Duodenal mucosa (tissue), 2 donors: ENCODE measurements at regions not wholly inside any gene's neighbourhood (a gene's known extent, or its start where the extent isn't known, plus 50 kb on each side); places are given as distances from the start of the nearest gene placed in this dataset.

Source experiments
- H3K27ac ChIP-seq: one replicate; pipeline ENCODE4 v1.7.0; 2013; ENCODE audit warnings: low read depth, low read length
- H3K27me3 ChIP-seq, 2 donors: one replicate each; pipeline ENCODE4 v1.7.0; 2013; ENCODE audit warnings: low read length in 2 of 2, control low read depth in 1 of 2; ENCODE audit not compliant: insufficient read depth in 2 of 2, control insufficient read depth in 1 of 2
- H3K36me3 ChIP-seq, 2 donors: one replicate each; pipeline ENCODE4 v1.7.0; 2013; ENCODE audit warnings: low read length in 2 of 2, control low read depth in 1 of 2; ENCODE audit not compliant: insufficient read depth in 2 of 2, control insufficient read depth in 1 of 2
- H3K4me1 ChIP-seq, 2 donors: one replicate each; pipeline ENCODE4 v1.7.0; 2013; ENCODE audit warnings: low read length in 2 of 2, control low read depth in 1 of 2; ENCODE audit not compliant: insufficient read depth in 2 of 2, control insufficient read depth in 1 of 2
- H3K4me3 ChIP-seq, 2 donors: one replicate each; pipeline ENCODE4 v1.7.0; 2013; ENCODE audit warnings: low read length in 2 of 2, low read depth in 1 of 2
- H3K9ac ChIP-seq, 2 donors: one replicate each; pipeline ENCODE4 v1.7.0; 2013; ENCODE audit warnings: low read length in 2 of 2, low read depth in 1 of 2
- H3K9me3 ChIP-seq, 2 donors: one replicate each; pipeline ENCODE4 v1.7.0; 2013; ENCODE audit warnings: low read length in 2 of 2, control low read depth in 1 of 2; ENCODE audit not compliant: control insufficient read depth in 1 of 2

GRCh38 chr11:115958089-115959000, 454.1 kb upstream of the CADM1 start:
- Histone ChIP-seq H3K4me3 (no peak overlapping the region), H3K9ac (no peak overlapping the region), H3K36me3 (no peaks in the 10 kb centered on the region), H3K9me3 (no peaks in the 10 kb centered on the region), H3K27ac (no peak overlapping the region), H3K4me1 (no peaks in the 10 kb centered on the region), H3K27me3 (peaks cover 0 to 6% of the 10 kb centered on the region in 2 donors)

- Histone ChIP-seq H3K4me3 (no peak overlapping the region), H3K27me3 (peaks cover 0 to 3% of the 10 kb centered on the region in 2 donors), H3K9ac (no peak overlapping the region), H3K4me1 (no peaks in the 10 kb centered on the region), H3K27ac (no peak overlapping the region), H3K36me3 (no peaks in the 10 kb centered on the region), H3K9me3 (peaks cover 0 to 4% of the 10 kb centered on the region in 2 donors)
Observed at GRCh38 chr11:115955803-115956202, 451.6 kb upstream of the CADM1 start.

DNA sequence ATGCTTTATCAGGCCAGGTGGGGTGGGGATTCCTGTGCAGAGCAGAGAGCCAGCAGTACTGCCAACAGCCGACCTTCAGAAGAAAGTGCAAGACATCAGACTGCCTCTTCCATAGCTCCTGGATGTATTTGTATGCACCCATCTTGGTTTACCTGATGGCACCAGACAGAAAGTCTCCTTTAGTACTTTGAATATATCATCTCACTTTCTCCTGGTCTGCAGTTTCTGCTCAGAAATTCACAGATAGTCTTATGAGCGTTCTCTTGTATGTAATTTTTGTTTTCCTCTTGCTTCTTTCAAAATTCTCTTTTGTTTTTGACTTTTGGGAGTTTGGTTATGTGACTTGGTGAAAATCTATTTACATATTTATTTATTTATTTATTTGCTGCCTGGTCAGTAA, 446.4 kb upstream of the CADM1 start:
- Histone ChIP-seq H3K36me3 (no peaks in the 10 kb centered on the region), H3K4me3 (no peak overlapping the region), H3K27ac (no peak overlapping the region), H3K27me3 (no peaks in the 10 kb centered on the region), H3K4me1 (no peaks in the 10 kb centered on the region), H3K9ac (no peak overlapping the region), H3K9me3 (peaks cover 5 to 12% of the 10 kb centered on the region in 2 donors)

GRCh38 chr11:115944596-115944995, 440.4 kb upstream of the CADM1 start:
- Histone ChIP-seq H3K4me3 (no peak overlapping the region), H3K9me3 (no peaks in the 10 kb centered on the region), H3K9ac (no peak overlapping the region), H3K27me3 (no peaks in the 10 kb centered on the region), H3K27ac (no peak overlapping the region), H3K4me1 (no peaks in the 10 kb centered on the region), H3K36me3 (no peaks in the 10 kb centered on the region)

DNA sequence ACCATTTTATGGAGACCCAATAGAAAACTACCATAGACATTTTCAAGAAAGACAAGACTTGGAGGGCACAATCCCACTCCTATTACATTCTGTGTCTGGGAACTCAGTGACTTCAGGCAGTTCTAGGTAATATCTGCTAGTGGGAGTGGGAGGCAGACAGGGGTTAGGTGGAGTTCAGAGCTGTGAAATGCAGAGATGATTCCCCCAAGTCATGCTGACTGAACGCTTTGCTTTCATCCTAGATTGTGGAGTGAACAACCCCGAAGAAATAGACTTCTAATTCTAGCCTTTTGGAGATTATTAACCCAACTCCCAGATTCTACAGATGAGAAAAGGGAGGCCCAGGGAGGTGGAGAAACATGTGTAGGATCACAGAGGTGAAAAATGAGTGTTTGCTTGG, 437.8 kb upstream of the CADM1 start:
- H3K4me1 ChIP-seq = peaks cover 0 to 8% of the 10 kb centered on the region in 2 donors
- H3K9ac ChIP-seq = no peak overlapping the region
- no peak overlapping the region for H3K27ac ChIP-seq
- H3K27me3 ChIP-seq = no peaks in the 10 kb centered on the region
- no peaks in the 10 kb centered on the region for H3K36me3 ChIP-seq
- no peak overlapping the region for H3K4me3 ChIP-seq
- H3K9me3 ChIP-seq = no peaks in the 10 kb centered on the region

GRCh38 chr11:115941481-115941993, 437.3 kb upstream of the CADM1 start:
- Histone ChIP-seq H3K27me3 (no peaks in the 10 kb centered on the region), H3K9me3 (no peaks in the 10 kb centered on the region), H3K27ac (no peak overlapping the region), H3K36me3 (no peaks in the 10 kb centered on the region), H3K4me3 (no peak overlapping the region), H3K9ac (no peak overlapping the region), H3K4me1 (peaks cover 0 to 8% of the 10 kb centered on the region in 2 donors)

GRCh38 chr11:115941044-115941443, 436.8 kb upstream of the CADM1 start:
- no peak overlapping the region for H3K27ac ChIP-seq
- no peak overlapping the region for H3K4me3 ChIP-seq
- H3K27me3 ChIP-seq = no peaks in the 10 kb centered on the region

GRCh38 chr11:115939731-115940421, 435.7 kb upstream of the CADM1 start:
- no peaks in the 10 kb centered on the region for H3K27me3 ChIP-seq
- no peak overlapping the region for H3K27ac ChIP-seq

More at GRCh38 chr11:115941044-115941443, 436.8 kb upstream of the CADM1 start:
- no peaks in the 10 kb centered on the region for H3K9me3 ChIP-seq
- H3K36me3 ChIP-seq = no peaks in the 10 kb centered on the region
- peaks cover 0 to 8% of the 10 kb centered on the region in 2 donors for H3K4me1 ChIP-seq
- H3K9ac ChIP-seq = no peak overlapping the region

GRCh38 chr11:115939104-115939730, 435.0 kb upstream of the CADM1 start:
- Histone ChIP-seq H3K36me3 (no peaks in the 10 kb centered on the region), H3K9me3 (no peaks in the 10 kb centered on the region), H3K9ac (no peak overlapping the region), H3K27me3 (no peaks in the 10 kb centered on the region), H3K4me1 (peaks cover 0 to 8% of the 10 kb centered on the region in 2 donors), H3K4me3 (peak overlapping the region in 1 of 2 donors; percentile 24), H3K27ac (no peak overlapping the region)

More at GRCh38 chr11:115939731-115940421, 435.7 kb upstream of the CADM1 start:
- Histone ChIP-seq H3K4me1 (peaks cover 0 to 8% of the 10 kb centered on the region in 2 donors), H3K9ac (no peak overlapping the region), H3K36me3 (no peaks in the 10 kb centered on the region), H3K9me3 (no peaks in the 10 kb centered on the region), H3K4me3 (peak overlapping the region in 1 of 2 donors; percentile 24)
